ENCODE measurements at regions not wholly inside any gene's neighbourhood (a gene's known extent, or its start where the extent isn't known, plus 50 kb on each side); places are given as distances from the start of the nearest gene placed in this dataset.
"Not testable (repeated sequence)": the region's sequence is repeated elsewhere in the genome, so short reads cannot be mapped to it uniquely, and the experiment has no call there.

GRCh38 chr21:43286196-43286595 lies 117.4 kb downstream of the CRYAA start:
- DNase-seq = no peak

GRCh38 chr21:43284700-43285099 lies 115.9 kb downstream of the CRYAA start:
- no peak for DNase-seq

- DNase-seq = no peak
These were observed 115.4 kb downstream of the CRYAA start for GRCh38 chr21:43284238-43284637.

GRCh38 chr21:43283925-43284221 lies 115.1 kb downstream of the CRYAA start:
- DNase-seq = not testable (repeated sequence)

- no peak for DNase-seq
These were observed 114.5 kb downstream of the CRYAA start for GRCh38 chr21:43283136-43283924.

- DNase-seq = no peak
These were observed 113.7 kb downstream of the CRYAA start for GRCh38 chr21:43282358-43283120.

- DNase-seq = no peak
These were observed 113.0 kb downstream of the CRYAA start for GRCh38 chr21:43281661-43282357.

- no peak for DNase-seq
These were observed 112.3 kb downstream of the CRYAA start for GRCh38 chr21:43280949-43281633.

GRCh38 chr21:43279578-43279894 lies 110.7 kb downstream of the CRYAA start:
- DNase-seq = no peak

- DNase-seq = no peak
These were observed 110.2 kb downstream of the CRYAA start for GRCh38 chr21:43278766-43279577.

GRCh38 chr21:43278359-43278758 lies 109.6 kb downstream of the CRYAA start:
- no peak for DNase-seq

GRCh38 chr21:43277481-43278351 lies 108.9 kb downstream of the CRYAA start:
- DNase-seq = no peak

- DNase-seq = no peak
These were observed 108.0 kb downstream of the CRYAA start for GRCh38 chr21:43276811-43277210.

- DNase-seq = no peak
These were observed 106.8 kb downstream of the CRYAA start for GRCh38 chr21:43275421-43276211.

- no peak for DNase-seq
These were observed 106.1 kb downstream of the CRYAA start for GRCh38 chr21:43274946-43275310.

- no peak for DNase-seq
These were observed 105.5 kb downstream of the CRYAA start for GRCh38 chr21:43274022-43274945.

- DNase-seq = no peak
These were observed 104.9 kb downstream of the CRYAA start for GRCh38 chr21:43273708-43274021.

- no peak for DNase-seq
These were observed 104.4 kb downstream of the CRYAA start for GRCh38 chr21:43273016-43273707.

GRCh38 chr21:43272591-43272990 lies 103.8 kb downstream of the CRYAA start:
- no peak for DNase-seq

All from stimulated activated CD4-positive, alpha-beta T cell treated with anti-CD3 and anti-CD28 coated beads, Interleukin-4, amount 100 ng/mL, for 1 hour (primary cell).